ENCODE measurements at regions not wholly inside any gene's neighbourhood (a gene's known extent, or its start where the extent isn't known, plus 50 kb on each side); places are given as distances from the start of the nearest gene placed in this dataset.

DNA sequence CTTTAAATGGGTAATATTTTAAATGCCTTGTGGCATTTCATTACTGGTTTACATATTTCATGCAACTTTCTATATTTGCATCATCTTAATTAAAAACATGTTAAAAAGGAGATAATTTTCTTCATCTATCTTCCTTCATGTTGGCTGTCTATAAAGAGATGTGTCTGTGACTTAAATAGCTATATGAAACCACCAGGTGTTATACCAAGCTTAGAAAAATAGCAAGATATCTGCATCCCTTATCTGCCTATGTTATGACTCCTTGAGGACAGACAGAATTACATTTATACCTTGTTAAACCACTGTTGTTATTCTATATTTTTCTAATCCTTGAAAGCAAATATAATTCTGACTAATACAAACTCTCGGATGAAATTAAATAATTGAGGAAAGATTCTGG, 763.8 kb upstream of the GALNTL6 start:
- no peak for TF ChIP-seq GABPA (IDR thresholded peaks at IDR 0.05; ENCODE audit: borderline replicate concordance, insufficient read depth, low read length)
- TF ChIP-seq, protein P1, sequence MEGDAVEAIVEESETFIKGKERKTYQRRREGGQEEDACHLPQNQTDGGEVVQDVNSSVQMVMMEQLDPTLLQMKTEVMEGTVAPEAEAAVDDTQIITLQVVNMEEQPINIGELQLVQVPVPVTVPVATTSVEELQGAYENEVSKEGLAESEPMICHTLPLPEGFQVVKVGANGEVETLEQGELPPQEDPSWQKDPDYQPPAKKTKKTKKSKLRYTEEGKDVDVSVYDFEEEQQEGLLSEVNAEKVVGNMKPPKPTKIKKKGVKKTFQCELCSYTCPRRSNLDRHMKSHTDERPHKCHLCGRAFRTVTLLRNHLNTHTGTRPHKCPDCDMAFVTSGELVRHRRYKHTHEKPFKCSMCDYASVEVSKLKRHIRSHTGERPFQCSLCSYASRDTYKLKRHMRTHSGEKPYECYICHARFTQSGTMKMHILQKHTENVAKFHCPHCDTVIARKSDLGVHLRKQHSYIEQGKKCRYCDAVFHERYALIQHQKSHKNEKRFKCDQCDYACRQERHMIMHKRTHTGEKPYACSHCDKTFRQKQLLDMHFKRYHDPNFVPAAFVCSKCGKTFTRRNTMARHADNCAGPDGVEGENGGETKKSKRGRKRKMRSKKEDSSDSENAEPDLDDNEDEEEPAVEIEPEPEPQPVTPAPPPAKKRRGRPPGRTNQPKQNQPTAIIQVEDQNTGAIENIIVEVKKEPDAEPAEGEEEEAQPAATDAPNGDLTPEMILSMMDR (IDR thresholded peaks at IDR 0.05; ENCODE audit: control extremely low read depth in 1 of 3, insufficient read depth in 1 of 3, low read depth in 1 of 3, low read length in 3 of 3) = no peak
- no peak for TF ChIP-seq NANOG (IDR thresholded peaks at IDR 0.05; ENCODE audit: insufficient read depth, low read depth, low read length, poor library complexity, severe bottlenecking)
- no peak for TF ChIP-seq TEAD4 (IDR thresholded peaks at IDR 0.05; ENCODE audit: low read depth, low read length)
- no peak for TF ChIP-seq EP300 (IDR thresholded peaks at IDR 0.05; ENCODE audit: borderline replicate concordance in 1 of 2, low read depth in 2 of 2, low read length in 2 of 2)
- no peak for TF ChIP-seq CBX8 (IDR thresholded peaks at IDR 0.05; ENCODE audit: borderline replicate concordance, low read depth, low read length)
- TF ChIP-seq EZH2 (IDR thresholded peaks at IDR 0.05; ENCODE audit: low read depth, low read length, severe bottlenecking) = no peak
- no peak for TF ChIP-seq KDM5A (IDR thresholded peaks at IDR 0.05; ENCODE audit: low read length)
- TF ChIP-seq POLR2A (IDR thresholded peaks at IDR 0.05; ENCODE audit: control extremely low read depth in 1 of 2, low read depth in 2 of 2, low read length in 2 of 2) = no peak
- TF ChIP-seq RNF2 (IDR thresholded peaks at IDR 0.05; ENCODE audit: borderline replicate concordance, low read depth, low read length, missing control alignments, poor library complexity, severe bottlenecking) = no peak
